Bronchial epithelial cell (primary cell): ENCODE measurements at regions not wholly inside any gene's neighbourhood (a gene's known extent, or its start where the extent isn't known, plus 50 kb on each side); places are given as distances from the start of the nearest gene placed in this dataset.

Source experiments
- DNase-seq: peaks from one replicate; pipeline ENCODE4 v3.0.0-alpha.2; 2010; ENCODE audit warnings: low read depth
- FAIRE-seq: peaks from 2 replicates; lab custom pipeline; 2011; peaks lifted over from hg19 to GRCh38; lab: Jason Lieb, UNC
- H3K27me3 ChIP-seq: 2 replicates; pipeline ENCODE4 v1.5.1; 2011; ENCODE audit warnings: low read length; ENCODE audit not compliant: control insufficient read depth, insufficient read depth
- H3K36me3 ChIP-seq: 2 replicates; pipeline ENCODE4 v1.5.1; 2011; ENCODE audit warnings: low read length; ENCODE audit not compliant: control insufficient read depth, insufficient read depth
- H3K4me3 ChIP-seq: 2 replicates; pipeline ENCODE4 v1.5.1; 2011; ENCODE audit warnings: mild to moderate bottlenecking, low read depth, low read length, control low read depth
- TF ChIP-seq, protein P1 (sequence below): IDR thresholded peaks from 2 replicates; pipeline ENCODE4 v1.5.1; 2011; ENCODE audit warnings: mild to moderate bottlenecking, moderate library complexity, low read length, control low read depth, inconsistent platforms; ENCODE audit not compliant: insufficient read depth, severe bottlenecking

DNA sequence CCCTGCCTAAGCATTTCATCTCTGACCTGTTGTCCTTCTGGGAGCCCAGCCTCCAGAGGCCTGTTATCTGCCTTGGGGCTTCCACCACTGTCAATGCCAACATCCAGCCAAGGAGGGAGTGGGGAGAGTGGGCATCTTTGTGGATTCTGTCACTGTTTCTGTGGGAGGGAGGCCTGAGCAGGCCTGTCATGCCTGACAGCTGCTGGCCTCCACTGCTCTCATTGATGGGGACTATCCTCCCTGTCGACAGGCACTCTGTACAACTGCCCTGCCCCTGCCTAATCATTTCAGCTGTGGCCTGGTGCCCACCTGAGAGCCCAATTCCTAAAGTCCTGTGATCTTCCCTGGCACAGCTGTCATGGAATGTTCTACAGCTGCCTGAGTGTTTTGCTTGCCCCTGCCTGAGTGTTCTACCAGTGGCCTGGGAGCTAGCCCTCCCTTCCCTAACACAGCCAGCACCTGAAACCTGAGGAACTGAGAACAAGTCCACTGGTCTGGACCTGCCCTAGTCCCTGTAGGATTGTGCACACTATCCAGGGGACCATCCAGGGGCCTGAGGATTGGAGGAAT lies 145.3 kb downstream of the FAM83B start:
- no peaks in the 10 kb centered on the region for H3K36me3 ChIP-seq
- FAIRE-seq, result no peak
- no peaks in the 10 kb centered on the region for H3K27me3 ChIP-seq
- H3K4me3 ChIP-seq, result no peak overlapping the region
- no peak for DNase-seq
- TF ChIP-seq, protein P1, sequence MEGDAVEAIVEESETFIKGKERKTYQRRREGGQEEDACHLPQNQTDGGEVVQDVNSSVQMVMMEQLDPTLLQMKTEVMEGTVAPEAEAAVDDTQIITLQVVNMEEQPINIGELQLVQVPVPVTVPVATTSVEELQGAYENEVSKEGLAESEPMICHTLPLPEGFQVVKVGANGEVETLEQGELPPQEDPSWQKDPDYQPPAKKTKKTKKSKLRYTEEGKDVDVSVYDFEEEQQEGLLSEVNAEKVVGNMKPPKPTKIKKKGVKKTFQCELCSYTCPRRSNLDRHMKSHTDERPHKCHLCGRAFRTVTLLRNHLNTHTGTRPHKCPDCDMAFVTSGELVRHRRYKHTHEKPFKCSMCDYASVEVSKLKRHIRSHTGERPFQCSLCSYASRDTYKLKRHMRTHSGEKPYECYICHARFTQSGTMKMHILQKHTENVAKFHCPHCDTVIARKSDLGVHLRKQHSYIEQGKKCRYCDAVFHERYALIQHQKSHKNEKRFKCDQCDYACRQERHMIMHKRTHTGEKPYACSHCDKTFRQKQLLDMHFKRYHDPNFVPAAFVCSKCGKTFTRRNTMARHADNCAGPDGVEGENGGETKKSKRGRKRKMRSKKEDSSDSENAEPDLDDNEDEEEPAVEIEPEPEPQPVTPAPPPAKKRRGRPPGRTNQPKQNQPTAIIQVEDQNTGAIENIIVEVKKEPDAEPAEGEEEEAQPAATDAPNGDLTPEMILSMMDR, result no peak

DNA sequence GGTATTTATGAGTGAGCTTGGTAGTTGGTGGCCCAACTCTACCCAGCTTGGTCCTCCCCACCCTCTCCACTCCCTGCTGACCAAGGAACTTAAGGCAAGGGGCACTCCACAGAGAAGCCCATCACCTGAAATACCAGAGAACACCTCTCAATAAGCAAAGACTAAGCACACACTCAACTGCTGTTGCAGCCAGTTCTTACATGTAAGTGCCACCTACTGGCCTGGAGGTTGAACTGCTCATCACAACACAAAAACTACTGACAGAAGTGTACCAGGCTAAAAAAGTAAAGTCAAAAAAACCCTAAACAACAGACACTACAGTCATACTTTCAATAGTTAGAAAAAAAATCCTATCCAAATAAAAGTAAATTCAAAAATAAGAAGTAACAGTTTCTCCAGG lies 146.2 kb downstream of the FAM83B start:
- Histone ChIP-seq H3K4me3 (no peak overlapping the region), H3K27me3 (no peaks in the 10 kb centered on the region), H3K36me3 (no peaks in the 10 kb centered on the region)
- no peak for FAIRE-seq
- DNase-seq, result peak; percentile 41
- TF ChIP-seq, protein P1, result peak; percentile 61

DNA sequence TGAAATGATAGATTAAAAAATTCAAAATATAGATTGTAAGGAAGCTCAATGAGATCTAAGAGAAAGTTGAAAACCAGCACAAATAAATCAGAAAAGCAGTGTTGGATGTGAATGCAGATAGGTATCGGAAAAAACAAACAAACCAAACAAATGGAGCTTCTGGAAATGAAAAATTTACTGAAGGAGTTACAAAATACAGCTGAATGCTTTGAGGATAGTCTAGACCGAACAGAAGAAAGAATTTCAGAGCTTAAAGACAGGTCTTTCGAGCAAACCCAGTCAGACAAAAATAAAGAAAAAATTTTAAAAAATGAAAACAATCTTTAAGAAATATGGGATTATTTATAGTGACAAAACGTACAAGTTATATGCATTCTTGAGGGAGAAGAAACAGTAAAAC lies 146.7 kb downstream of the FAM83B start:
- H3K27me3 ChIP-seq, result no peaks in the 10 kb centered on the region
- TF ChIP-seq, protein P1, result no peak
- no peak for DNase-seq
- H3K4me3 ChIP-seq, result no peak overlapping the region
- FAIRE-seq, result no peak
- H3K36me3 ChIP-seq, result no peaks in the 10 kb centered on the region

DNA sequence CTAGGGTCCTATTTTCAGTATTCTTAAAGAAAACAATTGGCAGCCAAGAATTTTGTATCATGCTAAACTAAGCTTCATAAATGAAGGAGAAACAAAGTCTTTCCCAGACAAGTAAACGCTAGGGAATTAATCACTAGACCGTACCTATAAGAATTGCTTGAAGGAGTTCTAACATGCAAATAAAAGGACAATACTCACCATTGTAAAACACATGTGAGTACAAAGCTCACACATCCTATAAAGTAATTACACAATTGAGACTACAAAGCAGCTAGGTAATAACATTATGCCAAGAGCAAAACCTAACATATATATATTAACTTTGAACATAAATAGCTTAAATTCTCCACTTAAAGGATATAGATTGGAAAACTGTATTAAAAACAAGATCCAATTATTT lies 147.4 kb downstream of the FAM83B start:
- no peak for FAIRE-seq

DNA sequence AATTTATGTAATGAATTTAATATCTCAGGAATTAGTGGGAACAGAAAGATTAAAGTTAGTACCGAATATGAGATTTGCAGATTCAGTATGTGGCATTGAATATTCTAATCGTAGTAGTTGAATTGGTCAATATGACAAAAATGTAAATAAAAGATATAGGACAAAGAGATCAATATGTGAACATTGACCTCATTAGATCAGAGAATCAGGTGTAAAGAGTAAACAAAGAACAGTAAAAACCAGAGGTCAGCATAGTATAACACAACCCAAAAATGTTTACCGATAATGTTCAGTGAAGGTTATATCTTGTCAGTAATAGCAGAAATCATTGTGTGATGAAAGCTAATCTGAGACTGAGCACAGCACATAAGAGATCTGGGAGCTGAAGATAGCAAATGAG lies 152.0 kb downstream of the FAM83B start:
- no peaks in the 10 kb centered on the region for H3K27me3 ChIP-seq
- TF ChIP-seq, protein P1, result no peak
- no peak overlapping the region for H3K4me3 ChIP-seq
- FAIRE-seq (no peak), DNase-seq (no peak)
- no peaks in the 10 kb centered on the region for H3K36me3 ChIP-seq

More for the DNA sequence above, 147.4 kb downstream of the FAM83B start:
- DNase-seq, result no peak
- no peaks in the 10 kb centered on the region for H3K27me3 ChIP-seq
- no peak overlapping the region for H3K4me3 ChIP-seq
- no peaks in the 10 kb centered on the region for H3K36me3 ChIP-seq
- TF ChIP-seq, protein P1, result no peak
